Fibroblast of pulmonary artery (primary cell): ENCODE measurements at regions not wholly inside any gene's neighbourhood (a gene's known extent, or its start where the extent isn't known, plus 50 kb on each side); places are given as distances from the start of the nearest gene placed in this dataset.

Source experiments
- DNase-seq: peaks from one replicate; pipeline ENCODE4 v3.0.0-alpha.2; 2010; ENCODE audit warnings: low read depth
- H3K4me3 ChIP-seq: replicated peaks from 2 replicates; pipeline ENCODE4 v1.5.1; 2011; ENCODE audit warnings: low read depth, mild to moderate bottlenecking, control low read depth, low read length, moderate library complexity
- CTCF ChIP-seq: IDR thresholded peaks from 2 replicates; pipeline ENCODE4 v1.5.1; 2011; ENCODE audit warnings: mild to moderate bottlenecking, control low read depth, low read length, inconsistent platforms; ENCODE audit errors: missing control alignments

GRCh38 chr2:66782780-66783361 lies 347.9 kb downstream of the MEIS1 start:
- no peak for TF ChIP-seq CTCF
- no peak overlapping the region for H3K4me3 ChIP-seq
- no peak for DNase-seq

- DNase-seq, result no peak
- TF ChIP-seq CTCF, result no peak
- no peak overlapping the region for H3K4me3 ChIP-seq
Measured at GRCh38 chr2:66789741-66790140, 354.8 kb downstream of the MEIS1 start.

GRCh38 chr2:66790651-66791181 lies 355.8 kb downstream of the MEIS1 start:
- TF ChIP-seq CTCF, result no peak
- no peak overlapping the region for H3K4me3 ChIP-seq
- DNase-seq, result peak; percentile 28

GRCh38 chr2:66794070-66794469 lies 359.1 kb downstream of the MEIS1 start:
- DNase-seq, result no peak
- H3K4me3 ChIP-seq, result no peak overlapping the region
- no peak for TF ChIP-seq CTCF

- no peak for TF ChIP-seq CTCF
- H3K4me3 ChIP-seq, result no peak overlapping the region
- DNase-seq, result no peak
Measured at GRCh38 chr2:66794551-66794950, 359.6 kb downstream of the MEIS1 start.

GRCh38 chr2:66802877-66803276 lies 368.0 kb downstream of the MEIS1 start:
- DNase-seq, result no peak
- no peak overlapping the region for H3K4me3 ChIP-seq
- TF ChIP-seq CTCF, result no peak

GRCh38 chr2:66803726-66804125 lies 368.8 kb downstream of the MEIS1 start:
- H3K4me3 ChIP-seq, result no peak overlapping the region
- peak; percentile 78 for DNase-seq
- TF ChIP-seq CTCF, result no peak
